HG03103 (cell line): ENCODE measurements at regions not wholly inside any gene's neighbourhood (a gene's known extent, or its start where the extent isn't known, plus 50 kb on each side); places are given as distances from the start of the nearest gene placed in this dataset.

Experiments used
- ATAC-seq: cut with Tn5 transposase; IDR thresholded peaks from one replicate; pipeline ENCODE4 v1.9.1; 2021; ENCODE audit warnings: low read depth; ENCODE audit not compliant: unreplicated experiment

GRCh38 chr2:223545830-223546229 lies 56.3 kb downstream of the SCG2 start:
- no peak for ATAC-seq
